ENCODE measurements at regions not wholly inside any gene's neighbourhood (a gene's known extent, or its start where the extent isn't known, plus 50 kb on each side); places are given as distances from the start of the nearest gene placed in this dataset.

DNA sequence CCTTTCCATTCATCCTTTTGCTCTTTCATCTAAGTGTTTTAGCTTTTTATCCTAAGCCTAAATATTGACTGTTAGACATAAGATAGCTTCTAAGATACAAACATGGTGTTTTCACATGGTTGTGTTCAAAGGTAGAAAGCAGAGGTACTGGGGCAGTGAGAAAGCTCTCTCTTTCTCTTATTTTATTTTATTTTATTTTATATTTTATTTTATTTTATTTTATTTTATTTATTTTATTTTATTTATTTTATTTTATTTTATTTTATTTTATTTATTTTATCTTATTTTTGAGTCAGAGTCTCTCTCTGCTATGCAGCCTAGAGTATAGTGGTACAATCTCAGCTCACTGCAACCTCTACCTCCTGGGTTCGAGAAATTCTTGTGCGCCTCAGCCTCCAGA, 287.2 kb downstream of the IKZF2 start:
- H3K4me1 ChIP-seq (ENCODE audit: insufficient read depth, low read length), result no peaks in the 10 kb centered on the region
- no peak overlapping the region for H2AFZ ChIP-seq (ENCODE audit: low read length)
- no peaks in the 10 kb centered on the region for H3K27me3 ChIP-seq (ENCODE audit: insufficient read depth, low read length)
- H3K9me3 ChIP-seq (ENCODE audit: low read depth, low read length), result peaks cover 2% of the 10 kb centered on the region
- TF ChIP-seq CTCF (IDR thresholded peaks at IDR 0.05; ENCODE audit: extremely low read depth, low read depth, low read length), result no peak
- H3K4me2 ChIP-seq (ENCODE audit: insufficient read depth, low read length), result no peak overlapping the region
- H3K4me3 ChIP-seq (ENCODE audit: insufficient read depth, low read length), result no peak overlapping the region
- H3K27ac ChIP-seq (ENCODE audit: low read depth, low read length), result no peak overlapping the region
- H4K20me1 ChIP-seq (ENCODE audit: insufficient read depth, low read length), result no peaks in the 10 kb centered on the region
- DNase-seq (ENCODE audit: insufficient read length, low spot score, missing footprints), result no peak
- no peaks in the 10 kb centered on the region for H3K79me2 ChIP-seq (ENCODE audit: insufficient read depth, low read length)
- H3K36me3 ChIP-seq (ENCODE audit: insufficient read depth, low read length), result no peaks in the 10 kb centered on the region

DNA sequence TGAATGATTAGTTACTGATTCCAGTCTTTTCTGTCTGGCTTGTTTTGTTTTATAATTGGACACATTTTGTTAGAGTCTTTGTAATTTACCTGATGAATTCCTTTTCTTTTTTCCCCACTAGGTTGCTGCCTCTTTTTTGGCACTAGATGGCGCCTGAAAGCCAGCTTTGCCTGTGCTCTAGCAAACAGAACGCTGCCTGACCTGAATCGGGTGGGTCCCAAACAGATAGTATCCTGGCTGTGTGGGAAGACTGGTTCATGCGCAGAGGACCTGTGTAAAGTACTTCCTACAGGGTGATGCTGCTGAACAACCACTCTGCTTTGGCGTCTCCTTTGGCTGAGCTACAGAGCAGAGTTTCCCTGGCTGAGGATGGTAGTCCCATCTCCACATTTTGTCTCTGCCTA, 288.2 kb downstream of the IKZF2 start:
- H3K27ac ChIP-seq (ENCODE audit: low read depth, low read length), result no peak overlapping the region
- no peak overlapping the region for H3K4me3 ChIP-seq (ENCODE audit: insufficient read depth, low read length)
- no peaks in the 10 kb centered on the region for H4K20me1 ChIP-seq (ENCODE audit: insufficient read depth, low read length)
- no peaks in the 10 kb centered on the region for H3K79me2 ChIP-seq (ENCODE audit: insufficient read depth, low read length)
- DNase-seq (ENCODE audit: insufficient read length, low spot score, missing footprints), result no peak
- peak; percentile 44 for TF ChIP-seq CTCF (IDR thresholded peaks at IDR 0.05; ENCODE audit: extremely low read depth, low read depth, low read length)
- H3K9me3 ChIP-seq (ENCODE audit: low read depth, low read length), result peaks cover 2% of the 10 kb centered on the region
- H3K4me1 ChIP-seq (ENCODE audit: insufficient read depth, low read length), result no peaks in the 10 kb centered on the region
- no peak overlapping the region for H3K4me2 ChIP-seq (ENCODE audit: insufficient read depth, low read length)
- no peaks in the 10 kb centered on the region for H3K27me3 ChIP-seq (ENCODE audit: insufficient read depth, low read length)
- no peaks in the 10 kb centered on the region for H3K36me3 ChIP-seq (ENCODE audit: insufficient read depth, low read length)
- H2AFZ ChIP-seq (ENCODE audit: low read length), result no peak overlapping the region

DNA sequence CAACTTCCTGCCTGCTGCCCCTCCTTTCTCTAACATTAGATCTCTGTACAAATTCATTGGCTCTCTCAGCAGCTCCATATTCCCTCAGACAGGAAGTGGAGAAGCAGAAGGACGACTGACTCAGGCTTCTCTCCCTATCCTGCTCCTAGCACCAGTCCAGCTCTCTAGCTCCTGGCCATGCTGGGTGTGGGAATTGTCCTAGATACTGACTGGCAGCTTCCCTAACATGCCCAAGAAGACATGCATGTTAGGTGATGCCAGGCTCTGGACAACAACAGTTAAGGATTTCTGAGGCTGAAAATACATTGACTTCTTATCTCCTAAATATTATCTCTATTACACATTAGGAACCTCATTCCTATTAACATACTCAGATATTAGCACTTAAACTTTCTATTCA, 292.9 kb downstream of the IKZF2 start:
- H3K27me3 ChIP-seq (ENCODE audit: insufficient read depth, low read length), result no peaks in the 10 kb centered on the region
- no peaks in the 10 kb centered on the region for H3K36me3 ChIP-seq (ENCODE audit: insufficient read depth, low read length)
- H3K4me1 ChIP-seq (ENCODE audit: insufficient read depth, low read length), result no peaks in the 10 kb centered on the region
- no peaks in the 10 kb centered on the region for H4K20me1 ChIP-seq (ENCODE audit: insufficient read depth, low read length)
- H3K9me3 ChIP-seq (ENCODE audit: low read depth, low read length), result peaks cover 2% of the 10 kb centered on the region
- no peak overlapping the region for H3K4me3 ChIP-seq (ENCODE audit: insufficient read depth, low read length)
- no peak for DNase-seq (ENCODE audit: insufficient read length, low spot score, missing footprints)
- no peak overlapping the region for H3K4me2 ChIP-seq (ENCODE audit: insufficient read depth, low read length)
- no peak for TF ChIP-seq CTCF (IDR thresholded peaks at IDR 0.05; ENCODE audit: extremely low read depth, low read depth, low read length)
- no peak overlapping the region for H3K27ac ChIP-seq (ENCODE audit: low read depth, low read length)
- H2AFZ ChIP-seq (ENCODE audit: low read length), result peak overlapping the region; percentile 45
- H3K79me2 ChIP-seq (ENCODE audit: insufficient read depth, low read length), result no peaks in the 10 kb centered on the region

- no peaks in the 10 kb centered on the region for H3K79me2 ChIP-seq (ENCODE audit: insufficient read depth, low read length)
- no peak overlapping the region for H3K27ac ChIP-seq (ENCODE audit: low read depth, low read length)
- H3K9me3 ChIP-seq (ENCODE audit: low read depth, low read length), result no peaks in the 10 kb centered on the region
- no peaks in the 10 kb centered on the region for H4K20me1 ChIP-seq (ENCODE audit: insufficient read depth, low read length)
- no peak for TF ChIP-seq CTCF (IDR thresholded peaks at IDR 0.05; ENCODE audit: extremely low read depth, low read depth, low read length)
- no peaks in the 10 kb centered on the region for H3K36me3 ChIP-seq (ENCODE audit: insufficient read depth, low read length)
- H3K4me2 ChIP-seq (ENCODE audit: insufficient read depth, low read length), result no peak overlapping the region
- no peaks in the 10 kb centered on the region for H3K4me1 ChIP-seq (ENCODE audit: insufficient read depth, low read length)
- no peak for DNase-seq (ENCODE audit: insufficient read length, low spot score, missing footprints)
- no peak overlapping the region for H3K4me3 ChIP-seq (ENCODE audit: insufficient read depth, low read length)
- H3K27me3 ChIP-seq (ENCODE audit: insufficient read depth, low read length), result no peaks in the 10 kb centered on the region
- no peak overlapping the region for H2AFZ ChIP-seq (ENCODE audit: low read length)
These were observed 296.6 kb downstream of the IKZF2 start for GRCh38 chr2:212854771-212855170.

All from osteoblast (primary cell).